Neutrophil (primary cell): ENCODE measurements at regions not wholly inside any gene's neighbourhood (a gene's known extent, or its start where the extent isn't known, plus 50 kb on each side); places are given as distances from the start of the nearest gene placed in this dataset.

Experiments
- H3K27ac ChIP-seq: fragments of 200-600 bp; sonication (generic); 2 replicates; pipeline ENCODE4 v1.5.1; 2016; ENCODE audit warnings: mild to moderate bottlenecking, moderate library complexity
- H3K27me3 ChIP-seq: fragments of 200-600 bp; sonication (generic); 2 replicates; pipeline ENCODE4 v1.6.0; 2016; ENCODE audit warnings: mild to moderate bottlenecking
- H3K36me3 ChIP-seq: fragments of 200-600 bp; sonication (generic); 2 replicates; pipeline ENCODE4 v1.5.1; 2017
- H3K4me1 ChIP-seq, 2 experiments: fragments of 200-600 bp in 1 of 2; sonication (generic) in 1 of 2; 1 replicate in 1 of 2; 2 replicates in 1 of 2; pipeline versions ENCODE4 v1.5.1 to v1.6.1; 2013 to 2016; ENCODE audit warnings: low read depth in 1 of 2, low read length in 1 of 2, mild to moderate bottlenecking in 1 of 2, moderate library complexity in 1 of 2; ENCODE audit not compliant: control insufficient read depth in 1 of 2, insufficient read depth in 1 of 2
- H3K4me3 ChIP-seq, 2 experiments: fragments of 200-600 bp in 1 of 2; sonication (generic) in 1 of 2; 1 replicate in 1 of 2; 2 replicates in 1 of 2; pipeline ENCODE4 v1.5.1; 2013 to 2016; ENCODE audit warnings: low read depth in 1 of 2, low read length in 1 of 2, mild to moderate bottlenecking in 1 of 2, moderate library complexity in 1 of 2
- H3K9me3 ChIP-seq: fragments of 200-600 bp; sonication (generic); 2 replicates; pipeline ENCODE4 v1.5.1; 2016
- CTCF ChIP-seq: fragments of 200-600 bp; sonication (generic); IDR thresholded peaks from 2 replicates; pipeline ENCODE4 v1.5.1; 2016; ENCODE audit warnings: antibody characterized with exemption

DNA sequence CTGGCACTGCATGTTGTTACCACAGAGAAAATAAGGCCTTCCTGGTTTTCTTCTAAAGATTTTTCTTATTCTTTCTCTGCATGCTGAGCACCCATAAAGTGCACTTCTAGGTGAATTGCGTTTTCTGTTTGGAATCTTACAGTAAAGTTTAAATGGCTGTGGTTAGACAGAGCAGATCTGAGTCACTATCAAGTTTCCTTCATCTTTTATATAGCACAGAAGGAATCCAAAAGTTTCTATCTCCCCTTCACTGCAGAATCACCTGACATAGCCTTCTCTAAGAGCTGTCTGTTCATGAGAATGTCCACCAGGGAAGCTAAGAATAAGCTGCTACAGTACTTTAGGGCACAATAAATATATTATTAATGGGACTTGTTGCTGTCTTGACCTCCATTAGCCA lies 455.5 kb upstream of the FAM241A start:
- Histone ChIP-seq H3K36me3 (no peaks in the 10 kb centered on the region), H3K27me3 (no peaks in the 10 kb centered on the region), H3K9me3 (no peaks in the 10 kb centered on the region), H3K4me3 (no peak overlapping the region), H3K27ac (no peak overlapping the region), H3K4me1 (no peaks in the 10 kb centered on the region)
- no peak for TF ChIP-seq CTCF

DNA sequence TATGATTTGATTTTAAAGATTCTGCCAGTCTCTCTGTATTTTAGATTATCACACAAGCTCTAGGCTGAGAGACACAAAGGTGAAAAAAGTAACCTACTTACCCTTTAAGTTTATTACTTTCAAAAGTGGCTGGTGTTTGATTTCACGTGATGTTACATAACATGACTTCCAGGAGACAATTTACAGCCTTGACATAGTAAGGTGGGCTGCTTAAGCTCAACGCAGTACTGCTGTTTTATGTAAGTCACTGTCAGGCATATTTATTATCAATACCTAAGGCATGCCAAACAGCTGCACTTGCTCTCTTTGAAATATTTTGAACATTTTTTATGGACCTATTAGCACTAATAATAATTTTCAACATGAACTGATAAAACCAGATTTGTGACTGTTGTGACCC lies 451.5 kb upstream of the FAM241A start:
- no peaks in the 10 kb centered on the region for H3K27me3 ChIP-seq
- H3K9me3 ChIP-seq = no peaks in the 10 kb centered on the region
- no peaks in the 10 kb centered on the region for H3K4me1 ChIP-seq
- no peaks in the 10 kb centered on the region for H3K36me3 ChIP-seq
- no peak for TF ChIP-seq CTCF
- H3K27ac ChIP-seq = no peak overlapping the region
- no peak overlapping the region for H3K4me3 ChIP-seq

GRCh38 chr4:111695677-111696076 lies 449.6 kb upstream of the FAM241A start:
- TF ChIP-seq CTCF = no peak
- no peaks in the 10 kb centered on the region for H3K36me3 ChIP-seq
- H3K27me3 ChIP-seq = no peaks in the 10 kb centered on the region
- no peak overlapping the region for H3K27ac ChIP-seq
- no peaks in the 10 kb centered on the region for H3K4me1 ChIP-seq
- no peaks in the 10 kb centered on the region for H3K9me3 ChIP-seq
- no peak overlapping the region for H3K4me3 ChIP-seq

- TF ChIP-seq CTCF = no peak
- Histone ChIP-seq H3K9me3 (no peaks in the 10 kb centered on the region), H3K36me3 (no peaks in the 10 kb centered on the region), H3K27ac (no peak overlapping the region), H3K4me1 (no peaks in the 10 kb centered on the region), H3K27me3 (no peaks in the 10 kb centered on the region), H3K4me3 (no peak overlapping the region)
Observed at GRCh38 chr4:111696505-111696904, 448.7 kb upstream of the FAM241A start.

- H3K4me3 ChIP-seq = no peak overlapping the region
- no peaks in the 10 kb centered on the region for H3K27me3 ChIP-seq
- H3K4me1 ChIP-seq = no peaks in the 10 kb centered on the region
- no peak for TF ChIP-seq CTCF
- H3K27ac ChIP-seq = no peak overlapping the region
- no peaks in the 10 kb centered on the region for H3K9me3 ChIP-seq
- H3K36me3 ChIP-seq = no peaks in the 10 kb centered on the region
Observed at GRCh38 chr4:111697176-111697942, 447.9 kb upstream of the FAM241A start.
